Epithelial cell of proximal tubule (primary cell): ENCODE measurements at regions not wholly inside any gene's neighbourhood (a gene's known extent, or its start where the extent isn't known, plus 50 kb on each side); places are given as distances from the start of the nearest gene placed in this dataset.
"Not testable (repeated sequence)": the region's sequence is repeated elsewhere in the genome, so short reads cannot be mapped to it uniquely, and the experiment has no call there.

Experiments used
- DNase-seq: peaks from one replicate; pipeline ENCODE4 v3.0.0-alpha.2; 2011; ENCODE audit warnings: low read depth
- H3K4me3 ChIP-seq: 2 replicates; pipeline ENCODE4 v1.5.1; 2011; ENCODE audit warnings: low read depth, mild to moderate bottlenecking, low read length
- CTCF ChIP-seq: conservative IDR thresholded peaks from 2 replicates; pipeline ENCODE4 v1.5.1; 2012; ENCODE audit warnings: low read depth, mild to moderate bottlenecking, low read length

DNA sequence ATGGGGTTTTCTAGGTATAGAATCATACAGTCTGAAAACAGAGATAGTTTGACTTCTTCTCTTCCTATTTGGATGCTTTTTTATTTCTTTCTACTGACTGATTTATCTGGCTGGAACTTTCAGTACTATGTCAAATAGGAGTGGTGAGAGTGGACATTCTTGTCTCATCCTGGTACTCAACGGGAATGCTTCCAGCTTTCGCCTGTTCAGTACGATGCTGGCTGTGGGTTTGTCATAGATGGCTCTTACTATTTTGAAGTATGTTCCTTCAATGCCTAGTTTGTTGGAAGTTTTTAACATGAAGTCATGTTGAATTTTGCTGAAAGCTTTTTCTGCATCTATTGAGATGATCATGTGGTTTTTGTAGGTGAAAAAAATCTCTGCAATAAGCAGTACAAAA lies 730.4 kb downstream of the PLCL1 start:
- no peak for TF ChIP-seq CTCF
- no peak for DNase-seq
- no peak overlapping the region for H3K4me3 ChIP-seq

DNA sequence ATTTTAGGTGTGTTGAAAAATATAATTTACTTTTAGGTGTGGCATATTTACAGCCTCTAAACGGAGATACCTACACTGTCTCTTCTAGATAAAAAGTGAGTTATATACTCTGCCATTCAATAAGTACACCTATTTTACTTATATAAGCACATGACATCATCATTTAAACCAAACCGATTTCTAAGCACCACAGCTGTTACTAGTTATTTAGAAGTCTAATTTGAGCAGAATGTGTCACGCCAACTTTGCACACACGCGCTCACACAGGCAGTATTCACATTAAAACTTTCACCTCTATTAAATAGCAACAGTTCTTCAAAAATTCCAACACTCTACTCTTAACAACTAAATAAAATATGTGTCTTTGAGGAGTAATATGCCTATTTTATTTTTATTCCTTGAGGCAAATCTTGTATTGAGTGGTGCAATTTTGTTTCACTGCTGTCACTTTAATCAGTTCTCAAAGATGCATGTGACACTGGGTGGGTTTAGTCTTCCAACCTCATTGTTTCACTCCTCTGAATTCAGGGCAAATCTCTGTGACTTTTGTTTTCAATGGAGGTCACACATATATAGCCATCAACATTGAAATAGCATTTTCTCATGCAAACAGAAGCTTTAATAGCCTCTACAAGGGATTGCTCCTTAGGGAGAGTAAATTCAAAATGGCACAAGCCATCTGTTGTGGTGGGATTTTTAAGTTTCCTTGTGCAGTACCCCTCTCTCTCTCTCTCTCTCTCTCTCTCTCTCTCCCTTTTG lies 721.0 kb downstream of the PLCL1 start:
- DNase-seq, result no peak
- no peak for TF ChIP-seq CTCF
- H3K4me3 ChIP-seq, result no peak overlapping the region

DNA sequence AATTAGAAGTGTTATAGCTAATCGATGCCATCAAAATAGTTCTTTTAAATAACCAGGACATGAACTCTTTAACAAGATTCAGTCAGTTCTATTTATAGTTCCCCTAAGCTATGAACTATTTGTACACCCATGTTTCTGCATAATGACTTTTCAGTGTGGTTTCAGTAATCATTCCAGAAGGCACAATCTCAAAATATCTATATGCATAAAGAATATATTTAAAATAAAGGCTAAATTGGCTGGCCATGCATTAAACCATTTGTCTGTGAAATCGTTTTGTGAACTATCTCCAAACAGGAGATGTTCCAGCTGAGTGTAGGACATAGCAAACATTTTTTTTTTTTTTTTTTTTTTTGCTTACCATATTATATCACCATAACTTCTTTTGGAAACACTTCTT lies 719.3 kb downstream of the PLCL1 start:
- H3K4me3 ChIP-seq, result no peak overlapping the region
- TF ChIP-seq CTCF, result no peak
- DNase-seq, result no peak

- no peak for TF ChIP-seq CTCF
- no peak for DNase-seq
- H3K4me3 ChIP-seq, result no peak overlapping the region
Measured at GRCh38 chr2:198518935-198519334, 714.5 kb downstream of the PLCL1 start.

DNA sequence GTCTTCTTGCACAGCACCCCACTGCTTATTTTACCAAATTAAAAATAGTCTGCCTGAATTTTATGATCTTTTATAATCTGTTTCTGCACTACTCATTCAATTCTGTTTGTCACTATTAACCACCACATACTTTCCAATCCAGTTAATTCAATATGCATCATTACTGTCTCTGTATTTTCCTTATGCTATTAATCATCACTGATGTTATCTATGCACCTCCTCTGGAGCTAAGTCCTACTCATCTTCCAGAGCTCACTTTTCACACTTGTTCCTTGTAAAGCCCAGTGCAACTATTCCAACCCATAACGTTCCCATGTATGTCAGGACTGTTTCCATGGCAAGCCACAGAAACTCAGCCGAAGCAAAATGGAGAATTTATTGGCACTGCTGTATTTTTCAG lies 713.6 kb downstream of the PLCL1 start:
- no peak for TF ChIP-seq CTCF
- H3K4me3 ChIP-seq, result no peak overlapping the region
- no peak for DNase-seq

- H3K4me3 ChIP-seq, DNase-seq: not testable (repeated sequence)
Measured at GRCh38 chr2:198508610-198509009, 704.2 kb downstream of the PLCL1 start.

DNA sequence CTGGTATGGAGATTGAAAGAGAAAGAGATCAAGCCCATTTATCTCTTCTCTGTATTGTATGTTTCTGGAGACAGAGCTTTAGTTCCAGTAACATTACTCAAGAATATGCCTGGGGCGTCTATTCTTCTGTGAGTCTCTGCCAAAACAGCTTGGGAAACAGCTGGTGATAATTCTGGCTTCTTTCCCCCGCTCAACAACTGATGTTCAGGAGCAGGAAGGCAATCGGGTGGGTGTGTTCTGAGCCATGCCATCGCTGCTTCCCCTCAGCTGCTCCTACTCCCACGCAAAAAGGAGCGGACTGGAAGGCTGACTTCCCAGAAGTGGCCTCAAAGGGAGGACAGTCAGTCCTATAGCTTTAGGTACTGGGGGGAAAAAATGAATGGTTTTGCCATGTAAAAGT lies 695.1 kb downstream of the PLCL1 start:
- no peak overlapping the region for H3K4me3 ChIP-seq
- no peak for DNase-seq
- no peak for TF ChIP-seq CTCF
